Neuronal stem cell (in vitro differentiated cells): ENCODE measurements at regions not wholly inside any gene's neighbourhood (a gene's known extent, or its start where the extent isn't known, plus 50 kb on each side); places are given as distances from the start of the nearest gene placed in this dataset.

ENCODE experiments used
- DNase-seq: peaks from one replicate; pipeline ENCODE4 v3.0.0-alpha.2; 2013; ENCODE audit warnings: low spot score
- H2AFZ ChIP-seq: one replicate; pipeline ENCODE4 v1.6.1; 2013; ENCODE audit warnings: mild to moderate bottlenecking, low read length, inconsistent platforms
- H2AK5ac ChIP-seq: 2 replicates; pipeline ENCODE4 v1.6.1; 2013; ENCODE audit warnings: low read depth, mild to moderate bottlenecking, inconsistent platforms, low read length, moderate library complexity, mixed read lengths
- H2BK120ac ChIP-seq: 2 replicates; pipeline ENCODE4 v1.6.1; 2013; ENCODE audit warnings: low read depth, mild to moderate bottlenecking, inconsistent platforms, low read length, moderate library complexity, mixed read lengths
- H2BK12ac ChIP-seq: one replicate; pipeline ENCODE4 v1.6.1; 2013; ENCODE audit warnings: low read length, inconsistent platforms
- H2BK15ac ChIP-seq: 2 replicates; pipeline ENCODE4 v1.6.1; 2013; ENCODE audit warnings: mild to moderate bottlenecking, low read length, inconsistent platforms, mixed read lengths
- H2BK5ac ChIP-seq: one replicate; pipeline ENCODE4 v1.6.1; 2013; ENCODE audit warnings: inconsistent platforms, mild to moderate bottlenecking, low read length, moderate library complexity
- H3K14ac ChIP-seq: one replicate; pipeline ENCODE4 v1.6.1; 2013; ENCODE audit warnings: low read length, inconsistent platforms
- H3K18ac ChIP-seq: 2 replicates; pipeline ENCODE4 v1.6.1; 2013; ENCODE audit warnings: low read length, inconsistent platforms
- H3K23ac ChIP-seq: 2 replicates; pipeline ENCODE4 v1.6.1; 2013; ENCODE audit warnings: low read depth, mild to moderate bottlenecking, mixed read lengths, low read length, inconsistent platforms; ENCODE audit not compliant: poor library complexity
- H3K27ac ChIP-seq: replicated peaks from 3 replicates; pipeline ENCODE4 v1.5.1; 2013; ENCODE audit warnings: low read length, inconsistent platforms
- H3K27me3 ChIP-seq, 3 experiments: 2 replicates each; pipeline ENCODE4 v1.6.1; 2013; ENCODE audit warnings: low read length in 3 of 3, mild to moderate bottlenecking in 2 of 3, inconsistent platforms in 1 of 3, low read depth in 1 of 3, mixed read lengths in 1 of 3, moderate library complexity in 1 of 3; ENCODE audit not compliant: control insufficient read depth in 3 of 3, insufficient read depth in 3 of 3
- H3K36me3 ChIP-seq, 2 donors: replicated peaks in 1 of 2; 2 replicates each; pipeline ENCODE4 v1.6.1; 2013; ENCODE audit warnings: low read length in 2 of 2; ENCODE audit not compliant: control insufficient read depth in 2 of 2, insufficient read depth in 2 of 2
- H3K4ac ChIP-seq: 2 replicates; pipeline ENCODE4 v1.6.1; 2013; ENCODE audit warnings: inconsistent platforms, mild to moderate bottlenecking, low read length, moderate library complexity
- H3K4me1 ChIP-seq, 2 donors: 1 replicate in 1 of 2; 2 replicates in 1 of 2; pipeline ENCODE4 v1.6.1; 2013; ENCODE audit warnings: low read length in 2 of 2, low read depth in 1 of 2; ENCODE audit not compliant: control insufficient read depth in 2 of 2, insufficient read depth in 1 of 2
- H3K4me2 ChIP-seq: one replicate; pipeline ENCODE4 v1.6.1; 2013; ENCODE audit warnings: mild to moderate bottlenecking, low read length, inconsistent platforms; ENCODE audit not compliant: insufficient read depth, poor library complexity, severe bottlenecking
- H3K4me3 ChIP-seq, 2 donors: 2 replicates each; pipeline ENCODE4 v1.5.1; 2013; ENCODE audit warnings: low read length in 2 of 2, mild to moderate bottlenecking in 2 of 2, inconsistent platforms in 1 of 2, moderate library complexity in 1 of 2
- H3K79me1 ChIP-seq: one replicate; pipeline ENCODE4 v1.6.1; 2013; ENCODE audit warnings: low read depth, mild to moderate bottlenecking, inconsistent platforms, low read length, moderate library complexity
- H3K9ac ChIP-seq: one replicate; pipeline ENCODE4 v1.6.1; 2013; ENCODE audit warnings: mild to moderate bottlenecking, low read depth, low read length, inconsistent platforms; ENCODE audit not compliant: poor library complexity
- H3K9me3 ChIP-seq, 2 donors: replicated peaks in 1 of 2; 2 replicates each; pipeline versions ENCODE3 to v1.6.1; 2013; ENCODE audit warnings: low read length in 2 of 2, mild to moderate bottlenecking in 2 of 2, inconsistent platforms in 1 of 2, low read depth in 1 of 2, mixed read lengths in 1 of 2, moderate library complexity in 1 of 2; ENCODE audit not compliant: control insufficient read depth in 2 of 2, insufficient read depth in 1 of 2
- H4K8ac ChIP-seq: one replicate; pipeline ENCODE4 v1.6.1; 2013; ENCODE audit warnings: low read depth, mild to moderate bottlenecking, inconsistent platforms, low read length, moderate library complexity
- H4K91ac ChIP-seq: one replicate; pipeline ENCODE4 v1.6.1; 2013; ENCODE audit warnings: low read length, low read depth, mild to moderate bottlenecking, inconsistent platforms; ENCODE audit not compliant: poor library complexity
- WGBS, 2 donors: extraction: QIAGEN DNeasy Blood & Tissue Kit; methylation state at CpG; one replicate each; pipeline ENCODE4 v1.1.7; 2013; ENCODE audit warnings: missing lambda C conversion rate in 2 of 2, mixed read lengths in 1 of 2; ENCODE audit not compliant: insufficient read length in 2 of 2, insufficient replicate concordance in 1 of 2; ENCODE audit errors: extremely low coverage in 2 of 2; 5-methylcytosine and 5-hydroxymethylcytosine counted together

DNA sequence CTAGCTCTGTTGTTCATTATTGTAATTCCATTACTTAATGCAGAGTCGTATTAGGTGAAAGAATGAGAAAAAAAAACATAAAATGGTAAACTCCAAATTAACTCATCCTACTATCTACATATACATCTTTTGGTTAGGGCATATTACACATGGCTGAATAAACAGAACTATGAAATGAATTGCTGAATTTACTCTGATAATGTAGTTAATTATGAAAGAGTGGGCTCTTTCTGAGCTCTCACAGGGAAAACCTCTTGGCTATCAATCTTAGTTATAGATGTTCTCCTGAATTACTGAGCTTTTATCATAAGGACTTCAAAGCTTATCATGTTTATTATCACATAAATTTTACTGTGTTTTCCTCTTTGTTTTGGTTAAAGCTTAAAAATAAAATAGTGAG lies 798.5 kb upstream of the MDGA2 start:
- Histone ChIP-seq H2AFZ (no peak overlapping the region), H4K91ac (no peak overlapping the region), H2AK5ac (no peak overlapping the region), H3K9ac (no peak overlapping the region), H4K8ac (no peak overlapping the region), H3K4me3 (no peak overlapping the region), H2BK15ac (no peak overlapping the region), H3K79me1 (no peaks in the 10 kb centered on the region), H2BK5ac (no peak overlapping the region), H3K18ac (no peak overlapping the region), H3K9me3 (no peaks in the 10 kb centered on the region), H3K4me2 (no peak overlapping the region), H3K27me3 (no peaks in the 10 kb centered on the region), H3K4me1 (no peaks in the 10 kb centered on the region), H3K4ac (no peak overlapping the region), H3K36me3 (no peaks in the 10 kb centered on the region), H3K27ac (no peak overlapping the region), H2BK12ac (no peak overlapping the region), H2BK120ac (no peak overlapping the region), H3K14ac (no peak overlapping the region), H3K23ac (no peak overlapping the region)
- no CpG with 5 or more reads among the region's 1 CpG for WGBS, 2 donors
- DNase-seq = no peak

DNA sequence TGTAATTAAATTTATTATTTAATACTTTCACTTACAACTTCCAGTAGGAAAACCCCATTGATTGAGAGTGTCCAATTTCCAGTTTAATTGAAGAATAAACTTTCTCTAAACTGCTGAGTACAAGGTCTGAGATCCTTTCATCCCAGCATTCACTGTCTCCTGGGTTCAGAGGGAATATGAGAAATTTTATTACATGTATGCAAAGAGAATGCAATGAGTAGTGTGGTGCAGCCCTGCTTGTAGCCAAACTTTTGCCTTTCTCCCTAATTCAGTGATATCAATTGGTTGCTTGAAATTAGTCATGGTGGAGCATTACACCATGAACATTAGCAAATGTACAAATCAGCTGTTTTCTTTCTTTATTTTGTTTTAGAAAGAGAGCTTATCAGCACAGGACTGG lies 780.6 kb upstream of the MDGA2 start:
- Histone ChIP-seq H3K23ac (no peak overlapping the region), H3K14ac (no peak overlapping the region), H3K27me3 (no peaks in the 10 kb centered on the region), H3K4ac (no peak overlapping the region), H2AK5ac (no peak overlapping the region), H3K4me3 (no peak overlapping the region), H3K18ac (no peak overlapping the region), H3K9me3 (no peaks in the 10 kb centered on the region), H2AFZ (no peak overlapping the region), H2BK15ac (no peak overlapping the region), H2BK12ac (no peak overlapping the region), H3K36me3 (no peaks in the 10 kb centered on the region), H3K9ac (no peak overlapping the region), H2BK5ac (no peak overlapping the region), H3K4me1 (no peaks in the 10 kb centered on the region), H3K4me2 (no peak overlapping the region), H4K8ac (no peak overlapping the region), H2BK120ac (no peak overlapping the region), H4K91ac (no peak overlapping the region), H3K27ac (no peak overlapping the region), H3K79me1 (no peaks in the 10 kb centered on the region)
- DNase-seq = no peak

DNA sequence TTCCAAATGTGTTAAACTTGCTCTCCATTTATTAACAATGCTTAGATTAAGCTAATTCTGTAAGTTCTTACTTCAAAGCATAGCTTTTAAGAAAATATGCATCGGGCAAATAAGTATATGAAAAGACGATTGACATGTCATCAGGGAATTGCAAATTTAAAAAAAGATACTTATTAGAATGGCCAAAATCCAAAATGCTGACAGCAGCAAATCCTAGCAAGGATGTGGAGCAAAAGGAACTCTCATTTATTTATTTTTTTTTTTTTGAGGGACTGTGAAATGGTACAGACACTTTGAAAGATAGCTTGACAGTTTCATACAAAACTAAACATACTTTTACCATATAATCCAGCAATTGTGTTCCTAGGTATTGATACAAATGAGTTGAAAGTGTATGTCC lies 779.5 kb upstream of the MDGA2 start:
- no peak overlapping the region for H2AFZ ChIP-seq
- H3K23ac ChIP-seq = no peak overlapping the region
- H3K79me1 ChIP-seq = no peaks in the 10 kb centered on the region
- no peak overlapping the region for H2BK5ac ChIP-seq
- H2BK12ac ChIP-seq = no peak overlapping the region
- no peak overlapping the region for H2BK120ac ChIP-seq
- H3K4me3 ChIP-seq = no peak overlapping the region
- H3K14ac ChIP-seq = no peak overlapping the region
- no CpG with 5 or more reads among the region's 2 CpGs for WGBS, 2 donors
- H3K27me3 ChIP-seq = no peaks in the 10 kb centered on the region
- H4K91ac ChIP-seq = no peak overlapping the region
- no peaks in the 10 kb centered on the region for H3K36me3 ChIP-seq
- no peak overlapping the region for H3K4ac ChIP-seq
- H2AK5ac ChIP-seq = no peak overlapping the region
- H4K8ac ChIP-seq = no peak overlapping the region
- H3K4me2 ChIP-seq = no peak overlapping the region
- no peak overlapping the region for H3K9ac ChIP-seq
- no peaks in the 10 kb centered on the region for H3K9me3 ChIP-seq
- no peak overlapping the region for H2BK15ac ChIP-seq
- H3K18ac ChIP-seq = no peak overlapping the region
- DNase-seq = no peak
- H3K4me1 ChIP-seq = no peaks in the 10 kb centered on the region
- no peak overlapping the region for H3K27ac ChIP-seq

DNA sequence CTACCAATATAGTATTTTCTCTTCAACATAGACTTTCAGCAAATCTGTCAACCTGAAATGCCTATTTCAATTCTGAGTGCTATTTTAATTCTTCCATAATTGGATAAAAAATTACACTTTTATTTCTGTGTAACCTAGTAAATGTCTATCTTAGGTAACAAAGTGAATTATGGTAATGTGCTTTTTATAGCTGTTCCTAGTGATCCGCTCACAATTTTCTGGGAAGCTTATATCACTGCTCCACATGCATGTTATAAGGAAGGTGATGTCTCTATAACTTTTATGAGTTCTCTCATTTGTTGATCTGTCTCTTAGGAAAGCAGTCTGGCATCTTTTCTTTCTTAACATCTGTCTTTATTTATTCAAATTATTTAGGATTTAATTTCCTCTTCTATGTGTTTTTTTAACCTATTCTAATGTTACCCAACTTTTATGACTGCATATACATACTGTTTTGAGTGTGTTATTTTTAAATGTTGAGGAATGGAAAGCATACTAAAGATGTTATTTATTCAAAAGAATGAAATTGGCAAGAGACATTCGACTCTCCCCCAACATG lies 777.1 kb upstream of the MDGA2 start:
- H2AFZ ChIP-seq = no peak overlapping the region
- no peak overlapping the region for H3K4ac ChIP-seq
- no peak overlapping the region for H3K18ac ChIP-seq
- H3K4me1 ChIP-seq = peaks cover 0 to 2% of the 10 kb centered on the region in 2 donors
- H2BK12ac ChIP-seq = no peak overlapping the region
- no peak overlapping the region for H3K14ac ChIP-seq
- no CpG with 5 or more reads among the region's 2 CpGs for WGBS, 2 donors
- no peak overlapping the region for H4K8ac ChIP-seq
- no peak overlapping the region for H3K9ac ChIP-seq
- H4K91ac ChIP-seq = no peak overlapping the region
- H3K4me2 ChIP-seq = no peak overlapping the region
- no peaks in the 10 kb centered on the region for H3K36me3 ChIP-seq
- H2BK120ac ChIP-seq = no peak overlapping the region
- no peak overlapping the region for H3K4me3 ChIP-seq
- H2BK15ac ChIP-seq = no peak overlapping the region
- H3K27ac ChIP-seq = no peak overlapping the region
- H3K79me1 ChIP-seq = no peaks in the 10 kb centered on the region
- no peak for DNase-seq
- H3K27me3 ChIP-seq = no peaks in the 10 kb centered on the region
- no peaks in the 10 kb centered on the region for H3K9me3 ChIP-seq
- no peak overlapping the region for H3K23ac ChIP-seq
- no peak overlapping the region for H2BK5ac ChIP-seq
- no peak overlapping the region for H2AK5ac ChIP-seq
